Dermis microvascular lymphatic vessel endothelial cell (primary cell): ENCODE measurements at regions not wholly inside any gene's neighbourhood (a gene's known extent, or its start where the extent isn't known, plus 50 kb on each side); places are given as distances from the start of the nearest gene placed in this dataset.

Experiments used
- DNase-seq, 2 donors: peaks; one replicate each; pipeline versions ENCODE4 v3.0.0 to v3.0.0-alpha.2; 2010; ENCODE audit warnings: low read depth in 2 of 2

- no peak for DNase-seq
Measured at GRCh38 chr6:40268166-40268565, 319.0 kb downstream of the LRFN2 start.

GRCh38 chr6:40265615-40266014, 321.5 kb downstream of the LRFN2 start:
- DNase-seq = no peak

- no peak for DNase-seq
Measured at GRCh38 chr6:40263970-40264369, 323.2 kb downstream of the LRFN2 start.

- no peak for DNase-seq
Measured at GRCh38 chr6:40262363-40262762, 324.8 kb downstream of the LRFN2 start.

- DNase-seq = no peak
Measured at GRCh38 chr6:40258531-40258930, 324.3 kb upstream of the MOCS1 start.

GRCh38 chr6:40256831-40257230, 322.6 kb upstream of the MOCS1 start:
- no peak for DNase-seq

GRCh38 chr6:40256224-40256623, 322.0 kb upstream of the MOCS1 start:
- DNase-seq = no peak

GRCh38 chr6:40253420-40253819, 319.2 kb upstream of the MOCS1 start:
- no peak for DNase-seq

GRCh38 chr6:40252531-40253258, 318.4 kb upstream of the MOCS1 start:
- DNase-seq = no peak

GRCh38 chr6:40251637-40252300, 317.5 kb upstream of the MOCS1 start:
- DNase-seq = no peak

- no peak for DNase-seq
Measured at GRCh38 chr6:40249935-40250334, 315.7 kb upstream of the MOCS1 start.

GRCh38 chr6:40247516-40248115, 313.4 kb upstream of the MOCS1 start:
- no peak for DNase-seq

GRCh38 chr6:40244699-40245098, 310.4 kb upstream of the MOCS1 start:
- DNase-seq = no peak

GRCh38 chr6:40232698-40233097, 298.4 kb upstream of the MOCS1 start:
- DNase-seq = no peak

GRCh38 chr6:40227735-40228134, 293.5 kb upstream of the MOCS1 start:
- DNase-seq = no peak

GRCh38 chr6:40222354-40222753, 288.1 kb upstream of the MOCS1 start:
- DNase-seq = no peak

GRCh38 chr6:40219799-40220198, 285.5 kb upstream of the MOCS1 start:
- DNase-seq = no peak

GRCh38 chr6:40210628-40211056, 276.4 kb upstream of the MOCS1 start:
- no peak for DNase-seq

GRCh38 chr6:40205801-40206200, 271.5 kb upstream of the MOCS1 start:
- DNase-seq = no peak

- DNase-seq = no peak
Measured at GRCh38 chr6:40205004-40205403, 270.7 kb upstream of the MOCS1 start.

GRCh38 chr6:40197371-40197770, 263.1 kb upstream of the MOCS1 start:
- no peak for DNase-seq

GRCh38 chr6:40196135-40196518, 261.9 kb upstream of the MOCS1 start:
- DNase-seq = no peak
